NCI-H2107 treated with DMSO at 0.1 percent for 48 hours (cell line): ENCODE measurements at regions not wholly inside any gene's neighbourhood (a gene's known extent, or its start where the extent isn't known, plus 50 kb on each side); places are given as distances from the start of the nearest gene placed in this dataset.
"Not testable (repeated sequence)": the region's sequence is repeated elsewhere in the genome, so short reads cannot be mapped to it uniquely, and the experiment has no call there.

Source experiments
- DNase-seq: peaks from one replicate; lab custom pipeline; 2025; ENCODE audit not compliant: unreplicated experiment; lab: John Stamatoyannopoulos, UW

- no peak for DNase-seq
Observed at GRCh38 chr21:14829685-14830084, 235.1 kb downstream of the NRIP1 start.

GRCh38 chr21:14827468-14827867, 237.3 kb downstream of the NRIP1 start:
- DNase-seq, result no peak

GRCh38 chr21:14826630-14827029, 238.2 kb downstream of the NRIP1 start:
- DNase-seq, result no peak

- DNase-seq, result no peak
Observed at GRCh38 chr21:14825514-14825974, 239.3 kb downstream of the NRIP1 start.

- DNase-seq, result no peak
Observed at GRCh38 chr21:14824126-14824525, 240.7 kb downstream of the NRIP1 start.

GRCh38 chr21:14817311-14817710, 247.5 kb downstream of the NRIP1 start:
- DNase-seq, result no peak

GRCh38 chr21:14814991-14815390, 249.8 kb downstream of the NRIP1 start:
- DNase-seq, result no peak

GRCh38 chr21:14814282-14814681, 250.5 kb downstream of the NRIP1 start:
- DNase-seq, result no peak

- not testable (repeated sequence) for DNase-seq
Observed at GRCh38 chr21:14804170-14804569, 258.1 kb upstream of the SAMSN1 start.

- no peak for DNase-seq
Observed at GRCh38 chr21:14797543-14797942, 251.4 kb upstream of the SAMSN1 start.

- no peak for DNase-seq
Observed at GRCh38 chr21:14787312-14787711, 241.2 kb upstream of the SAMSN1 start.

GRCh38 chr21:14785679-14786078, 239.6 kb upstream of the SAMSN1 start:
- no peak for DNase-seq

- no peak for DNase-seq
Observed at GRCh38 chr21:14773777-14774345, 227.7 kb upstream of the SAMSN1 start.

GRCh38 chr21:14771593-14771992, 225.5 kb upstream of the SAMSN1 start:
- DNase-seq, result no peak

- no peak for DNase-seq
Observed at GRCh38 chr21:14768042-14768441, 221.9 kb upstream of the SAMSN1 start.

- DNase-seq, result no peak
Observed at GRCh38 chr21:14767192-14767852, 221.2 kb upstream of the SAMSN1 start.

GRCh38 chr21:14766241-14766640, 220.1 kb upstream of the SAMSN1 start:
- DNase-seq, result no peak

- DNase-seq, result no peak
Observed at GRCh38 chr21:14763695-14764064, 217.6 kb upstream of the SAMSN1 start.

- DNase-seq, result no peak
Observed at GRCh38 chr21:14762734-14763694, 216.9 kb upstream of the SAMSN1 start.

GRCh38 chr21:14762327-14762726, 216.2 kb upstream of the SAMSN1 start:
- DNase-seq, result no peak

- no peak for DNase-seq
Observed at GRCh38 chr21:14759285-14759684, 213.2 kb upstream of the SAMSN1 start.

- DNase-seq, result no peak
Observed at GRCh38 chr21:14758849-14759248, 212.7 kb upstream of the SAMSN1 start.
